ENCODE measurements at regions not wholly inside any gene's neighbourhood (a gene's known extent, or its start where the extent isn't known, plus 50 kb on each side); places are given as distances from the start of the nearest gene placed in this dataset.

GRCh38 chr5:35319333-35320002 lies 89.2 kb upstream of the PRLR start:
- TF ChIP-seq CTCF (IDR thresholded peaks at IDR 0.05; ENCODE audit: low read length) (no peak), EZH2 (optimal IDR thresholded peaks at IDR 0.05; ENCODE audit: low read depth, low read length) (no peak), EZH2phosphoT487 (IDR thresholded peaks at IDR 0.05; ENCODE audit: low read length) (no peak)
